ENCODE measurements at regions not wholly inside any gene's neighbourhood (a gene's known extent, or its start where the extent isn't known, plus 50 kb on each side); places are given as distances from the start of the nearest gene placed in this dataset.

- TF ChIP-seq EZH2 (IDR thresholded peaks at IDR 0.05; ENCODE audit: borderline replicate concordance, low read depth, low read length): no peak
- no peak for TF ChIP-seq KLF6 (CRISPR knock-in tag; IDR thresholded peaks at IDR 0.05; ENCODE audit: borderline replicate concordance)
- TF ChIP-seq ZNF408 (CRISPR knock-in tag; IDR thresholded peaks at IDR 0.05; ENCODE audit: low read depth): no peak
- no peak for TF ChIP-seq ARID1B (IDR thresholded peaks at IDR 0.05)
- TF ChIP-seq, protein P1, sequence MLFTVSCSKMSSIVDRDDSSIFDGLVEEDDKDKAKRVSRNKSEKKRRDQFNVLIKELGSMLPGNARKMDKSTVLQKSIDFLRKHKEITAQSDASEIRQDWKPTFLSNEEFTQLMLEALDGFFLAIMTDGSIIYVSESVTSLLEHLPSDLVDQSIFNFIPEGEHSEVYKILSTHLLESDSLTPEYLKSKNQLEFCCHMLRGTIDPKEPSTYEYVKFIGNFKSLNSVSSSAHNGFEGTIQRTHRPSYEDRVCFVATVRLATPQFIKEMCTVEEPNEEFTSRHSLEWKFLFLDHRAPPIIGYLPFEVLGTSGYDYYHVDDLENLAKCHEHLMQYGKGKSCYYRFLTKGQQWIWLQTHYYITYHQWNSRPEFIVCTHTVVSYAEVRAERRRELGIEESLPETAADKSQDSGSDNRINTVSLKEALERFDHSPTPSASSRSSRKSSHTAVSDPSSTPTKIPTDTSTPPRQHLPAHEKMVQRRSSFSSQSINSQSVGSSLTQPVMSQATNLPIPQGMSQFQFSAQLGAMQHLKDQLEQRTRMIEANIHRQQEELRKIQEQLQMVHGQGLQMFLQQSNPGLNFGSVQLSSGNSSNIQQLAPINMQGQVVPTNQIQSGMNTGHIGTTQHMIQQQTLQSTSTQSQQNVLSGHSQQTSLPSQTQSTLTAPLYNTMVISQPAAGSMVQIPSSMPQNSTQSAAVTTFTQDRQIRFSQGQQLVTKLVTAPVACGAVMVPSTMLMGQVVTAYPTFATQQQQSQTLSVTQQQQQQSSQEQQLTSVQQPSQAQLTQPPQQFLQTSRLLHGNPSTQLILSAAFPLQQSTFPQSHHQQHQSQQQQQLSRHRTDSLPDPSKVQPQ (CRISPR knock-in tag; IDR thresholded peaks at IDR 0.05; ENCODE audit: borderline replicate concordance): no peak
- TF ChIP-seq BDP1 (IDR thresholded peaks at IDR 0.05; ENCODE audit: insufficient read depth, insufficient read length): no peak
Measured at GRCh38 chr5:124481419-124481818, 265.0 kb downstream of the ZNF608 start (continued).

DNA sequence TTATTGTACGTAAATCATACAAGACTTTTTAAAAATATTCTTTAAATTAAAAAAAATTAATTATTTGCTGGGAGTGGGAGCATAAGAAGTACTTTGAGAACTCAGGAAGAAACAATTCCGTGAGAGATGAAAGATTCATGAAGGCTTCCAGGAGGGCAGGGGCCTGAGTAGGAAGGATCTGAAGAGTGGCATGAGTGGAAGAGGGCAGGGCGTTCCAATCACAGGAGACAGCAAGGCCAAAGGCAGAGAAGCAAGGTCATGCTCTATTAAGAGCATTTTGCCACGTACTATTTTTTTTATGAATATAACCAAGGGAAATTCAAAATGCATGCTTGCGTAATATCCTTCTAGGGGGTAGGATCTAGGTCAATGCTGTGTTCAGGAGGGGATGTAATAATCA, 265.5 kb downstream of the ZNF608 start:
- Histone ChIP-seq H3K4me1 (replicated peaks in 1 of 2; ENCODE audit: control insufficient read depth in 2 of 2, insufficient read depth in 2 of 2, low read length in 2 of 2) (no peaks in the 10 kb centered on the region), H3K79me2 (ENCODE audit: control insufficient read depth, insufficient read depth, low read length) (no peaks in the 10 kb centered on the region), H3K36me3 (ENCODE audit: control insufficient read depth, insufficient read depth, low read length) (no peaks in the 10 kb centered on the region), H3K9me1 (ENCODE audit: control insufficient read depth, insufficient read depth, low read length) (no peaks in the 10 kb centered on the region), H3K9ac (ENCODE audit: insufficient read depth in 1 of 2, low read depth in 2 of 2, low read length in 2 of 2) (no peak overlapping the region), H3K4me3 (no peak overlapping the region), H2AFZ (ENCODE audit: low read depth, low read length) (no peak overlapping the region), H4K20me1 (replicated peaks; ENCODE audit: control insufficient read depth, insufficient read depth, low read length) (no peaks in the 10 kb centered on the region), H3K9me3 (replicated peaks; ENCODE audit: control insufficient read depth, insufficient read depth, low read depth, low read length) (no peaks in the 10 kb centered on the region), H3K27ac (ENCODE audit: extremely low read depth, low read depth, low read length) (no peak overlapping the region), H3K4me2 (ENCODE audit: insufficient read depth, low read length) (no peak overlapping the region), H3K27me3 (ENCODE audit: control insufficient read depth in 2 of 2, insufficient read depth in 2 of 2, low read length in 2 of 2) (no peaks in the 10 kb centered on the region)
- ATAC-seq (no peak), DNase-seq (ENCODE audit: extremely low read depth in 1 of 4, low spot score in 3 of 4) (no peak), FAIRE-seq (no peak)
- WGBS (ENCODE audit: insufficient coverage, low coverage, missing lambda C conversion rate): 1% methylated on average over 5 of the region's 5 CpGs
- ChIA-PET POLR2A (no interaction called here), CTCF (ENCODE audit: low intra/inter-chr PET ratio) (no interaction called here)
- in situ Hi-C loops (cut with MboI) (no loop called here), intact Hi-C loops (cut with micrococcal nuclease) (no loop called here)
- BruUV-seq (replicated peaks): no TSS peak
- no peak for TF ChIP-seq BACH1 (tag; IDR thresholded peaks at IDR 0.05)
- TF ChIP-seq NKRF (IDR thresholded peaks at IDR 0.05; ENCODE audit: borderline replicate concordance): no peak
- no peak for TF ChIP-seq ZNF232 (CRISPR knock-in tag; IDR thresholded peaks at IDR 0.05)
- TF ChIP-seq HMGN3 (IDR thresholded peaks at IDR 0.05; ENCODE audit: borderline replicate concordance, extremely low read depth, insufficient read length, low read depth, low read length): no peak
- TF ChIP-seq SMAD3 (CRISPR knock-in tag; conservative IDR thresholded peaks at IDR 0.05): no peak
- TF ChIP-seq, protein P2, sequence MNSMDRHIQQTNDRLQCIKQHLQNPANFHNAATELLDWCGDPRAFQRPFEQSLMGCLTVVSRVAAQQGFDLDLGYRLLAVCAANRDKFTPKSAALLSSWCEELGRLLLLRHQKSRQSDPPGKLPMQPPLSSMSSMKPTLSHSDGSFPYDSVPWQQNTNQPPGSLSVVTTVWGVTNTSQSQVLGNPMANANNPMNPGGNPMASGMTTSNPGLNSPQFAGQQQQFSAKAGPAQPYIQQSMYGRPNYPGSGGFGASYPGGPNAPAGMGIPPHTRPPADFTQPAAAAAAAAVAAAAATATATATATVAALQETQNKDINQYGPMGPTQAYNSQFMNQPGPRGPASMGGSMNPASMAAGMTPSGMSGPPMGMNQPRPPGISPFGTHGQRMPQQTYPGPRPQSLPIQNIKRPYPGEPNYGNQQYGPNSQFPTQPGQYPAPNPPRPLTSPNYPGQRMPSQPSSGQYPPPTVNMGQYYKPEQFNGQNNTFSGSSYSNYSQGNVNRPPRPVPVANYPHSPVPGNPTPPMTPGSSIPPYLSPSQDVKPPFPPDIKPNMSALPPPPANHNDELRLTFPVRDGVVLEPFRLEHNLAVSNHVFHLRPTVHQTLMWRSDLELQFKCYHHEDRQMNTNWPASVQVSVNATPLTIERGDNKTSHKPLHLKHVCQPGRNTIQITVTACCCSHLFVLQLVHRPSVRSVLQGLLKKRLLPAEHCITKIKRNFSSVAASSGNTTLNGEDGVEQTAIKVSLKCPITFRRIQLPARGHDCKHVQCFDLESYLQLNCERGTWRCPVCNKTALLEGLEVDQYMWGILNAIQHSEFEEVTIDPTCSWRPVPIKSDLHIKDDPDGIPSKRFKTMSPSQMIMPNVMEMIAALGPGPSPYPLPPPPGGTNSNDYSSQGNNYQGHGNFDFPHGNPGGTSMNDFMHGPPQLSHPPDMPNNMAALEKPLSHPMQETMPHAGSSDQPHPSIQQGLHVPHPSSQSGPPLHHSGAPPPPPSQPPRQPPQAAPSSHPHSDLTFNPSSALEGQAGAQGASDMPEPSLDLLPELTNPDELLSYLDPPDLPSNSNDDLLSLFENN (IDR thresholded peaks at IDR 0.05; ENCODE audit: low read depth in 2 of 2, low read length in 2 of 2): no peak
- TF ChIP-seq POLR2A (conservative IDR thresholded peaks at IDR 0.05): no peak
- no peak for TF ChIP-seq TEAD4 (IDR thresholded peaks at IDR 0.05; ENCODE audit: low read length)
- TF ChIP-seq TEAD4 (CRISPR knock-in tag; IDR thresholded peaks at IDR 0.05; ENCODE audit: borderline replicate concordance): no peak

All from K562 (cell line).